ENCODE measurements at regions not wholly inside any gene's neighbourhood (a gene's known extent, or its start where the extent isn't known, plus 50 kb on each side); places are given as distances from the start of the nearest gene placed in this dataset.

GRCh38 chr12:20053782-20054181 lies 314.6 kb upstream of the PDE3A start:
- TF ChIP-seq POLR2A (IDR thresholded peaks at IDR 0.05) = no peak
- no peak for TF ChIP-seq CTCF (IDR thresholded peaks at IDR 0.05)

All from heart left ventricle (tissue), 13 donors.